Adrenal gland (tissue), 5 donors: ENCODE measurements at regions not wholly inside any gene's neighbourhood (a gene's known extent, or its start where the extent isn't known, plus 50 kb on each side); places are given as distances from the start of the nearest gene placed in this dataset.

Experiments
- CTCF ChIP-seq, 6 experiments: fragments of 450-650 bp in 4 of 6; fragments of 200-600 bp in 2 of 6; sonication (generic) in 1 of 6; IDR thresholded peaks; 1 replicate in 5 of 6; 2 replicates in 1 of 6; pipeline versions ENCODE4 v1.5.1 to v1.8.0; 2016 to 2021; ENCODE audit warnings: antibody characterized with exemption in 6 of 6, mild to moderate bottlenecking in 2 of 6, moderate library complexity in 1 of 6
- POLR2A ChIP-seq, 2 donors: fragments of 450-650 bp; IDR thresholded peaks; one replicate each; pipeline ENCODE4 v1.6.1; 2017; ENCODE audit warnings: antibody characterized with exemption in 2 of 2, mild to moderate bottlenecking in 2 of 2, moderate library complexity in 1 of 2
- donor health status: DM: no; HTN: no; CAD: no.

GRCh38 chr16:48075398-48075797 lies 80.4 kb downstream of the ABCC12 start:
- TF ChIP-seq CTCF (IDR thresholded peaks at IDR 0.05) (no peak), POLR2A (IDR thresholded peaks at IDR 0.05) (no peak)
